Fibroblast of villous mesenchyme (primary cell): ENCODE measurements at regions not wholly inside any gene's neighbourhood (a gene's known extent, or its start where the extent isn't known, plus 50 kb on each side); places are given as distances from the start of the nearest gene placed in this dataset.

ENCODE experiments used
- DNase-seq: peaks from one replicate; pipeline ENCODE4 v3.0.0-alpha.2; 2010; ENCODE audit warnings: low read depth
- H3K4me3 ChIP-seq: 2 replicates; pipeline ENCODE4 v1.5.1; 2011; ENCODE audit warnings: low read depth, mild to moderate bottlenecking, low read length
- CTCF ChIP-seq: IDR thresholded peaks from 2 replicates; pipeline ENCODE4 v1.5.1; 2012; ENCODE audit warnings: low read depth, mild to moderate bottlenecking, low read length; ENCODE audit not compliant: insufficient read depth

GRCh38 chr20:11436113-11436905 lies 481.4 kb upstream of the BTBD3 start:
- no peak overlapping the region for H3K4me3 ChIP-seq
- TF ChIP-seq CTCF = no peak
- DNase-seq = no peak

DNA sequence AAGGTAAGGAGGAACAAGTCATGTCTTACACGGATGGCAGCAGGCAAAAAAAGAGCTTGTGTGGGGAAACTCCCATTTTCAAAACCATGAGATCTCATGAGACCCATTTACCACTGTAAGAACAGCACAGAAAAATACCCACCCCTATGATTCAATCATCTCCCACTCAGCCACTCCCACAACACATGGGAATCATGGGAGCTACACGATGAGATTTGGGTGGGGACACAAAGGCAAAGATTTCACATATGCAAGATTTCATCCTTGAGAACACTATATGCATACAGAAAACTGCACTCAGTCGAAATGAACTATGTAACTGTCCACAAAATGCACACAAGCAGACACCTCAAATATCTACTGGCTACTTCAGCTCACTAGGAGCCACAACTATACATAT lies 480.6 kb upstream of the BTBD3 start:
- no peak for DNase-seq
- TF ChIP-seq CTCF = no peak
- H3K4me3 ChIP-seq = no peak overlapping the region

- no peak for TF ChIP-seq CTCF
- DNase-seq = no peak
- H3K4me3 ChIP-seq = no peak overlapping the region
Measured at GRCh38 chr20:11437611-11438380, 479.9 kb upstream of the BTBD3 start.

GRCh38 chr20:11438412-11438811 lies 479.3 kb upstream of the BTBD3 start:
- no peak for TF ChIP-seq CTCF
- no peak for DNase-seq
- no peak overlapping the region for H3K4me3 ChIP-seq

GRCh38 chr20:11443382-11444119 lies 474.1 kb upstream of the BTBD3 start:
- no peak overlapping the region for H3K4me3 ChIP-seq
- no peak for DNase-seq
- no peak for TF ChIP-seq CTCF

- no peak for DNase-seq
- TF ChIP-seq CTCF = no peak
- H3K4me3 ChIP-seq = no peak overlapping the region
Measured at GRCh38 chr20:11445161-11445560, 472.5 kb upstream of the BTBD3 start.
